ENCODE measurements at regions not wholly inside any gene's neighbourhood (a gene's known extent, or its start where the extent isn't known, plus 50 kb on each side); places are given as distances from the start of the nearest gene placed in this dataset.

DNA sequence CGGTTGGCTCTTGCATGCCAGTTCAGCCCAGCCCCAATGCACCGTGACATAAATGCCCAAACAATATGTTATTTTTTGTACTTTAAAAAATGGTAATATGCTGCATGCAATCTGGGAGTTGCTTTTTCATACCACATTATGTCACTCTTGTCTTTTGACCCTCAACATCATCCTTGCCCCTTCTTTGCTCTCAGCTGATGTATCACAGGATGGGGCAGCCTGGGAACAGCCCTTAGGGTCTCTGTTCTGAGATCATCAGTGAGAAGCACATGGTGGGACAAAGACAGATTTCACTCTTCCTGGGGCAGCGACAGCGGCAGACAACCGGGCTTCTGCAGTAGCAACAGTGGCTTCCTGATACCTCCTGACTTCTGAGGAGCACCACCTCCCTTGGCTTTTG lies 79.5 kb downstream of the SETD4 start:
- TF ChIP-seq, protein P1, sequence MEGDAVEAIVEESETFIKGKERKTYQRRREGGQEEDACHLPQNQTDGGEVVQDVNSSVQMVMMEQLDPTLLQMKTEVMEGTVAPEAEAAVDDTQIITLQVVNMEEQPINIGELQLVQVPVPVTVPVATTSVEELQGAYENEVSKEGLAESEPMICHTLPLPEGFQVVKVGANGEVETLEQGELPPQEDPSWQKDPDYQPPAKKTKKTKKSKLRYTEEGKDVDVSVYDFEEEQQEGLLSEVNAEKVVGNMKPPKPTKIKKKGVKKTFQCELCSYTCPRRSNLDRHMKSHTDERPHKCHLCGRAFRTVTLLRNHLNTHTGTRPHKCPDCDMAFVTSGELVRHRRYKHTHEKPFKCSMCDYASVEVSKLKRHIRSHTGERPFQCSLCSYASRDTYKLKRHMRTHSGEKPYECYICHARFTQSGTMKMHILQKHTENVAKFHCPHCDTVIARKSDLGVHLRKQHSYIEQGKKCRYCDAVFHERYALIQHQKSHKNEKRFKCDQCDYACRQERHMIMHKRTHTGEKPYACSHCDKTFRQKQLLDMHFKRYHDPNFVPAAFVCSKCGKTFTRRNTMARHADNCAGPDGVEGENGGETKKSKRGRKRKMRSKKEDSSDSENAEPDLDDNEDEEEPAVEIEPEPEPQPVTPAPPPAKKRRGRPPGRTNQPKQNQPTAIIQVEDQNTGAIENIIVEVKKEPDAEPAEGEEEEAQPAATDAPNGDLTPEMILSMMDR (tag by site-specific recombination; IDR thresholded peaks at IDR 0.05) = no peak
- TF ChIP-seq ZNF184 (tag by site-specific recombination; IDR thresholded peaks at IDR 0.05) = no peak
- TF ChIP-seq ZNF324 (tag by site-specific recombination; IDR thresholded peaks at IDR 0.05) = no peak
- no peak for TF ChIP-seq HOXA7 (CRISPR knock-in tag; IDR thresholded peaks at IDR 0.05; ENCODE audit: borderline replicate concordance)
- no peak for TF ChIP-seq ZNF202 (tag by site-specific recombination; IDR thresholded peaks at IDR 0.05; ENCODE audit: borderline replicate concordance)
- TF ChIP-seq ZNF24 (tag by site-specific recombination; IDR thresholded peaks at IDR 0.05) = no peak
- TF ChIP-seq, protein P2, sequence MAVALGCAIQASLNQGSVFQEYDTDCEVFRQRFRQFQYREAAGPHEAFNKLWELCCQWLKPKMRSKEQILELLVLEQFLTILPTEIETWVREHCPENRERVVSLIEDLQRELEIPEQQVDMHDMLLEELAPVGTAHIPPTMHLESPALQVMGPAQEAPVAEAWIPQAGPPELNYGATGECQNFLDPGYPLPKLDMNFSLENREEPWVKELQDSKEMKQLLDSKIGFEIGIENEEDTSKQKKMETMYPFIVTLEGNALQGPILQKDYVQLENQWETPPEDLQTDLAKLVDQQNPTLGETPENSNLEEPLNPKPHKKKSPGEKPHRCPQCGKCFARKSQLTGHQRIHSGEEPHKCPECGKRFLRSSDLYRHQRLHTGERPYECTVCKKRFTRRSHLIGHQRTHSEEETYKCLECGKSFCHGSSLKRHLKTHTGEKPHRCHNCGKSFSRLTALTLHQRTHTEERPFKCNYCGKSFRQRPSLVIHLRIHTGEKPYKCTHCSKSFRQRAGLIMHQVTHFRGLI (tag by site-specific recombination; IDR thresholded peaks at IDR 0.05) = no peak
- no peak for TF ChIP-seq ZNF670 (tag by site-specific recombination; IDR thresholded peaks at IDR 0.05; ENCODE audit: low read depth)
- TF ChIP-seq, protein P3, sequence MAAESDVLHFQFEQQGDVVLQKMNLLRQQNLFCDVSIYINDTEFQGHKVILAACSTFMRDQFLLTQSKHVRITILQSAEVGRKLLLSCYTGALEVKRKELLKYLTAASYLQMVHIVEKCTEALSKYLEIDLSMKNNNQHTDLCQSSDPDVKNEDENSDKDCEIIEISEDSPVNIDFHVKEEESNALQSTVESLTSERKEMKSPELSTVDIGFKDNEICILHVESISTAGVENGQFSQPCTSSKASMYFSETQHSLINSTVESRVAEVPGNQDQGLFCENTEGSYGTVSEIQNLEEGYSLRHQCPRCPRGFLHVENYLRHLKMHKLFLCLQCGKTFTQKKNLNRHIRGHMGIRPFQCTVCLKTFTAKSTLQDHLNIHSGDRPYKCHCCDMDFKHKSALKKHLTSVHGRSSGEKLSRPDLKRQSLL (tag by site-specific recombination; IDR thresholded peaks at IDR 0.05) = no peak
- TF ChIP-seq, protein P4, sequence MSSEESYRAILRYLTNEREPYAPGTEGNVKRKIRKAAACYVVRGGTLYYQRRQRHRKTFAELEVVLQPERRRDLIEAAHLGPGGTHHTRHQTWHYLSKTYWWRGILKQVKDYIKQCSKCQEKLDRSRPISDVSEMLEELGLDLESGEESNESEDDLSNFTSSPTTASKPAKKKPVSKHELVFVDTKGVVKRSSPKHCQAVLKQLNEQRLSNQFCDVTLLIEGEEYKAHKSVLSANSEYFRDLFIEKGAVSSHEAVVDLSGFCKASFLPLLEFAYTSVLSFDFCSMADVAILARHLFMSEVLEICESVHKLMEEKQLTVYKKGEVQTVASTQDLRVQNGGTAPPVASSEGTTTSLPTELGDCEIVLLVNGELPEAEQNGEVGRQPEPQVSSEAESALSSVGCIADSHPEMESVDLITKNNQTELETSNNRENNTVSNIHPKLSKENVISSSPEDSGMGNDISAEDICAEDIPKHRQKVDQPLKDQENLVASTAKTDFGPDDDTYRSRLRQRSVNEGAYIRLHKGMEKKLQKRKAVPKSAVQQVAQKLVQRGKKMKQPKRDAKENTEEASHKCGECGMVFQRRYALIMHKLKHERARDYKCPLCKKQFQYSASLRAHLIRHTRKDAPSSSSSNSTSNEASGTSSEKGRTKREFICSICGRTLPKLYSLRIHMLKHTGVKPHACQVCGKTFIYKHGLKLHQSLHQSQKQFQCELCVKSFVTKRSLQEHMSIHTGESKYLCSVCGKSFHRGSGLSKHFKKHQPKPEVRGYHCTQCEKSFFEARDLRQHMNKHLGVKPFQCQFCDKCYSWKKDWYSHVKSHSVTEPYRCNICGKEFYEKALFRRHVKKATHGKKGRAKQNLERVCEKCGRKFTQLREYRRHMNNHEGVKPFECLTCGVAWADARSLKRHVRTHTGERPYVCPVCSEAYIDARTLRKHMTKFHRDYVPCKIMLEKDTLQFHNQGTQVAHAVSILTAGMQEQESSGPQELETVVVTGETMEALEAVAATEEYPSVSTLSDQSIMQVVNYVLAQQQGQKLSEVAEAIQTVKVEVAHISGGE (tag by site-specific recombination; conservative IDR thresholded peaks at IDR 0.05; ENCODE audit: low read depth) = no peak
- TF ChIP-seq ZBTB21 (tag by site-specific recombination; IDR thresholded peaks at IDR 0.05) = no peak
- TF ChIP-seq YY1 (tag by site-specific recombination; IDR thresholded peaks at IDR 0.05) = no peak
- no peak for TF ChIP-seq ZNF707 (tag by site-specific recombination; IDR thresholded peaks at IDR 0.05)

Data from HEK293 (cell line).